GM18951 (cell line): ENCODE measurements at regions not wholly inside any gene's neighbourhood (a gene's known extent, or its start where the extent isn't known, plus 50 kb on each side); places are given as distances from the start of the nearest gene placed in this dataset.
"Not testable (repeated sequence)": the region's sequence is repeated elsewhere in the genome, so short reads cannot be mapped to it uniquely, and the experiment has no call there.

Experiments used
- POLR2A ChIP-seq: IDR thresholded peaks from 4 replicates; pipeline ENCODE4 v1.6.1; 2011; ENCODE audit warnings: mild to moderate bottlenecking; ENCODE audit not compliant: insufficient read length, insufficient read depth; ENCODE audit errors: extremely low read depth
- in situ Hi-C: fragments of 300-500 bp; cut with MboI; formaldehyde crosslinking; loops from one replicate; pipeline ENCODE4 v1.12.0; 2022; ENCODE audit warnings: low sequenced_read_pairs, mixed read lengths, inconsistent platforms; ENCODE audit not compliant: unreplicated experiment

DNA sequence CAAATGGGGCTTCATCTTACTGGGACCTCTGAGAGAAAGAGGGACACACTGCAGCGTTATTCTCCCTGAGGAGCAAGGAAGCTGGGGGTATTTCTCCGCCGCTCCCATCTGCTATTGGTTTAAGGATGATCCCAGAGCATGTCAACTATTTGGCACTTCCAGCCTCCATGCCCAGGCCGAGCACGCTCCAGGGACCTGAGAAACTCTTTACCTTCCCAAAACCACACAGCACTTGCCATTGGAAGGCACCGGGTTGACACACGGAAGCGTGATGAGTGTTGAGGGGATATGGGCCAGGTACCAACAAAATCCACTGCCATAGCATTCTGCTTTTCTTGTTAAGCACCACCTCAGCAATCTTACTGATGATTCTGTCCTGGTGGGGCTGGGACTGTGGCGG lies 92.4 kb upstream of the SLC24A3 start:
- TF ChIP-seq POLR2A = no peak
- in situ Hi-C loops = no loop called here

DNA sequence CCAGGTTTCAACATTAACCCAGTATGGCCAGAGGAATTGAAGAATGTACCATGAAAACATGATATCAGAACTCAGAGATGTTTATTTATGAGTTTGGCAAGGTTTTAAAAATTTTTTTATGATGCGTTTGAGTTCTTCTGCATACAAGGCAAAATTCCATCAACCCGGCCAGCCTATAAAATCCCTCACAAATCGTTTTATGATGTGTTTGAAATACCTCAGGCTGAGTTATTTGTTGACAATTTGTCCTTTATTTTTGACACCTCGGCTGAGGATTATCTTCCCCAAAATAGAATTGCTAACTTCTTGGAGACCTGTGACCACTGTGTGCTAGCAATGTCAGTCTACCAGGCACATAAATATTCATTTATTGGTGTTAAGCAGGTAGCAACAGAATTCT lies 91.9 kb upstream of the SLC24A3 start:
- TF ChIP-seq POLR2A = no peak

DNA sequence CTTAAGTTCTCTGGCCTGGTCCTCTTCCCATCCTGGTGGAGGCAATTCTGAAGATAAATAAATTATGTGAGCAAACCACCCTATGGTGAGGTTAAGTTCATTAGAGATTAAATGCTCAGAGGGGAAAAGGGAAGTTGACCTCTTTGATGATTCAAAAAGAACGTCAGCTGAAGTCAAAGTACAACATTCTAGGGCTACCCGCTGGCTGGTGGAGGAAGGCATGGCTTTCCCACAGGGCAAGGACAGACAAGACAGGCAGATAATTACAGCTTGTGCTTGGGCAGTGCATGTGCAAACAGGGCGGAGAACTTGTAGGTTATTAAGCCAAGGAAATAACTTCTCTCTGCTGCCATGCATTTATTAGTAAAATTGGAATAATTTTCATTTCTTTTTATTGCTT lies 91.0 kb upstream of the SLC24A3 start:
- in situ Hi-C loops = no loop called here
- no peak for TF ChIP-seq POLR2A

More for the DNA sequence above, 91.9 kb upstream of the SLC24A3 start:
- in situ Hi-C loops = no loop called here

DNA sequence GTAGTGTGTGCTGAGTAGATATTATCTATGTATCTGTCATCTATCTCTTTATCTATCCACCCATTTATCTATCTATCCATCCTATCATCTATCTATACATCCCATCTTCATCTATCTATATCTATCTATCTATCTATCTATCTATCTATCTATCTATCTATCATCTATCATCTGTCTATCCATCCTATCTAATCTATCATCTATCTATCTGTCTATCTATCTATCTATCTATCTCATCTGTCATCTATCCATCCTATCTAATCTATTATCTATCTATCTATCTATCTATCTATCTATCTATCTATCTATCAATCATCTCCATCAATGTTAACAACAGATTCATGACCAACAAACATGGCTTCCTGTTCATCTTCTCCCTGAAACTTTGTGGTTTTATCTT lies 90.5 kb upstream of the SLC24A3 start:
- in situ Hi-C loops = no loop called here
- TF ChIP-seq POLR2A = no peak

DNA sequence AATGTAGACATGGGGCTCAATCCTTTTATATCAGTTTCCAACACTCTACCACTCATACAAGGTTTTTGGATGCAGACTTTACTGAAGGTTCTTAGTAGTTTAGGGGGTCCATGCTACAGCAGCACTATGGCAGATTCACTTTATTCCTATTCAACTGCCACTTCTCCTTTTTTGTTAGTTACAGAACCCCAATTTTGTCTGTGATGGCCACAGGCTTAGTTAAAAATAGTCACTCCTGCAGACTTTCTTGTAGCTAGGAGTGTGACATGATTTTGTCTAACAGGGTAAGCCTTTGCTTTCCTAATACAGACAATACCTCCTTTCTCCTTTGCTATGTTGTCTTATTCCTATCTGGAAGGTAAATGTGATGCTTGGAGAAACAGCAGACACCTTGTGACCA lies 90.0 kb upstream of the SLC24A3 start:
- in situ Hi-C loops = no loop called here
- TF ChIP-seq POLR2A = no peak

DNA sequence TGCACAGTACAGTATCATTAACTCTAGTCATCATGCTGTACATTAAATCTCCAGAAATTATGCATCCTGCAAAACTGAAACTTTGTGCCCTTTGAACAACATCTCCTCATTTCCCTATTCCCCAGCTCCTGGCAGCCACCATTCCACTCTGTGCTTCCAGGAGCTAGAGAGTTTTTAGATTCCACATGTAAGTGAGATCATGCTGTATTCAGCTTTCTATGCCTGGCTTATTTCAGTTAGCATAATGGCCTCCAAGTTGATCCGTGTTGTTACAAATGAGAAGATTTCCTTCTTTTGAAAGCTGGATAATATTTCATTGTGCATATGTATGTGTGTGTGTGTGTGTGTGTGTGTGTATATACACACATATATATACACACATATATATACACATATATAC lies 86.9 kb upstream of the SLC24A3 start:
- in situ Hi-C loops = no loop called here
- TF ChIP-seq POLR2A = no peak

DNA sequence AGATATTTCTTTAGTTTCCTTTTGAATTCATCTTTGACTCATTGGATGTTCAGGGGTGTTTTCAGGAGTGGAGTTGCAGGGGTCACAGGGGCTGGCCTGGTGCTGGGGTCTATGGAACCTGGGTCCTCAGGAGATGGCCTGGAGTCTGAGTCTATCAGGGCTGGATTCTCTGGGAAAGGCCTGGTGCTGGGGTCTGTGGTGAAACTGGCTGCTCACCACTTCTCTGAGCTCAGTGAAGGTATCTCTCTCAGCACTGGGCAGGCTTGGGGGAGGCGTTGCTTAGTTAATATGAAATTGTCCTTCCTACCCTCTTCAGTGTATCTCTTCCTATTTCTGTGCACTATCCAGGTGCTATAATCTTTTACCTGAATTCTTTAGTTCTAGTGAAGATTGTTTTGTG lies 83.1 kb upstream of the SLC24A3 start:
- no peak for TF ChIP-seq POLR2A
- in situ Hi-C loops = no loop called here

DNA sequence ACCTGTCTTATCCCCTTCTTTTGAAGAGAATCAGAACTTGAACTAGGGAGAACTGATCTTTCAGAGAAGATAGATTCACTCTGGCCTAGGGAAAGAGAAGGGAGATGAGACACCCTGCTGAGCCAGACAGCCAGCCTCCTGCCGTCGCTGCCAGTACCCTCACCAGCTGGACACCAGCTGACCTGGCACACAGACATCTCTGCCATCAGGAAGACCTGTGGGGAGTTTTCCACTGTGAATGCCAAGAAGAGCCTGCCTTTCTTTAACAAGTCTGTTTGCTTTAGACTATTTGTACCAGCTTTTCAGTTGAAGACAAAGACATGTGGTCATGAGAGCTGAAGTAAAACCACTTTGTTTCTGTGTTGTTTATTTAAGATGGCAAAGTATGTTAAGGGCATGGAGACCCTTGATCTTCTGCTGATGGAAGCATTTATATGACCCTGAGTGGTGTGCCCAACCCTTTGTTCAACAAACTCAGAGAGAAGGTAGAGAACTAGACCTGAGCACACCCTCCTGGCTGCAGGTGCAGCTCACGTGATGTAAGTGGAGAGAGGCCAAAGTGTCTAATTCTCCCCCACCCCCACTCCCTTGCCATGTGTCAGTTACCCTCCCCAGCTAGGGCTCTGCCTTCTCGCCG lies 82.3 kb upstream of the SLC24A3 start:
- in situ Hi-C loops = no loop called here
- no peak for TF ChIP-seq POLR2A

DNA sequence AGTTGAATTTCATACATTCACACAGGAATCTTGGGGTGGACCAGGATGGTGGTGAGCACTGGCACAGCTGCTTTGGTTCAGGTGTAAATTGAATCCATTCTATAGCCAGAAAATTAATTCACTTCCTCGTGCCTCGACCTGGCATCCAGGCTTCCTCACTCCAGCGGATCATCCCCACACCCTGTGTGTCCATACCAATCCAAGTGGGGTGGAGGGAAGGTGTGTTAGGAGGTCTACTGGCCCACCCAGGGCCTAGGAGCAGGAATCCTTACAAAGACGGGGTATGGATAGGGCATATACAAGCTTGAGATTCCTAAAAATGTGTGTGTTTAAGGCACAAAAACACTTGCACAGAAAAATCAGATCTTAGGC lies 81.8 kb upstream of the SLC24A3 start:
- in situ Hi-C loops = no loop called here
- no peak for TF ChIP-seq POLR2A

DNA sequence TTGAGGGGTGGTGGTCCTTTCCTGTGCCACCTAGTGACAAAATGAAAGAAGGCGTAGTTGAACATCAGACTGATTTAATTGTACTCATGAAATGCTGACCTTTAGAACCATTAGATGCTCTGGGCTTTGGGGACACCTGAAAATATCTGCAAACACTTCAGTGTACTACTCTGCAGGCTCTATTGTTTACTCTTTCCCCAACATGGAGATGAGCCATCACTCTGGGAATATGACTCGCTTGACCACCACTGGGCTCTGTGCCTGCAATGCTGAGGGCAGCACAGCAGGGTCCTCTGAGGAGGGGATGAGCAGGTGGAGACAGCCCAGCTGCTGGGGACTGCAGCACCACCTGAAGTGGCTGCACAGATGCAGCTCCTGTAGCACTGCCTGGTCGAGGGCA lies 74.8 kb upstream of the SLC24A3 start:
- in situ Hi-C loops = no loop called here

DNA sequence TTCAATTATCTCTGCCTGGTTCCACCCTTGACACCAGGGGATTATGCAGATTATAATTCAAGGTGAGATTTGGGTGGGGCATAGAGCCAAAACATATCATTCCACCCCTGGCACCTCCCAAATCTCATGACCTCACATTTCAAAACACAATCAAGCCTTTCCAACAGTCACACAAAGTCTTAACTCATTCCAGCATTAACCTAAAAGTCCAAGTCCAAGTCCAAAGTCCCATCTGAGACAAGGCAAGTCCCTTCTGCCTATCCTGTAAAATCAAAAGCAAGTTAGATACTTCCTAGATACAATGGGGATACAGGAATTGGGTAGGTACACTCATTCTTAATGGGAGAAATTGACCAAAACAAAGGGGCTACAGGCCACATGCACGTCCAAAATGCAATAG lies 73.7 kb upstream of the SLC24A3 start:
- no peak for TF ChIP-seq POLR2A
- in situ Hi-C loops = no loop called here

More for the DNA sequence above, 74.8 kb upstream of the SLC24A3 start:
- no peak for TF ChIP-seq POLR2A

DNA sequence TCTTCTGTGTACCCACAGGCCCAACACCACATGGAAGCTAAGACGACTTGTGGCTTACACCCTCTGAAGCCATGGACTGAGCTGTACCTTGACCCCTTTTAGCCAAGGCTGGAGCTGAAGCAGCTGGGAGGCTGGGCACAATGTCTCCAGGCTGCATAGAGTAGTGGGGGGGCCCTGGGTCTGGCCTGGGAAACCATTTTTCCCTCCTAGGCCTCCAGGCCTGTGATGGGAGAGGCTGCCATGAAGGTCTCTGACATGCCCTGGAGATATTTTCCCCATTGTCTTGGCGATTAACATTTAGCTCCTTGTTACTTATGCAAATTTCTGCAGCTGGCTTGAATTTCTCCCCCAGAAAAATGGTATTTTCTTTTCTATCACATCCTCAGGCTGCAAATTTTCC lies 72.9 kb upstream of the SLC24A3 start:
- in situ Hi-C loops = not testable (repeated sequence)

DNA sequence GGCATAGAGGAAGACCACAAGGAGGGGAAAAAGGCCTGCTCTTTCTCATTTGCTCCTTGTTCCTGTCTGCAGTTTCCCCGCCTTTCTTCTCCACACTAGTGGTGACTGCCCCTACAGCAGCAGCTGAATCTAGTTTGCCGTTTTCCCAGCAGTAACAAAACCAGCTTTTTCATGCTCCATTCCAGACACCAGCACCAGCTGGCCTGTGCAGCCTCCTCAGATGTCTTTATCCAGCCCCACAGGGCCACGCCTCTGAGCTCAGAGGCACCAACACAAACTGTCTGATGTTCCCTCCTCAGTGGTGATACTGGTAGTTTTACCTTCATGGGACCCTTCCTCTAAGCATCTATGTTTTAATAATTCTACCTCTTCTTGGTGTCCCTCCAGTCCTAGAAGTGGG lies 70.4 kb upstream of the SLC24A3 start:
- no peak for TF ChIP-seq POLR2A
- in situ Hi-C loops = no loop called here

DNA sequence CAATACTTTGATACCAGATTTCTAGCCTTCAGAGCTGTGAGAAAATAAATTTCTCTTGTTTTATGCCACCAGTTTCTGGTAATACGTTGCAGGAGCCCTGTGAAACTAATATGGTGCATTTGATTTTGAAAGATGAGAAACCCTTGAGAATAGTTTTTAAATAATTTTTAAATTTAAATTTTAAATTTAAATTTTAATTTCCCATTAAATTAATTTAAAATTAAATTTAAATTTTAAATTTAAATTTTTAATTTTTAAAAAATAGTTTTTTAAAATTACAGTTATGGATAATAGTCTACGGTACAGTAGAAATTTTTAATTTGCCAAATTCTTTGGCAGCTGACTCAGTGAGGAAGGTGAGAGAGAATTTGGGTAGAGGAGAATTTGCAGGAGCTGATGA lies 68.6 kb upstream of the SLC24A3 start:
- no peak for TF ChIP-seq POLR2A
- in situ Hi-C loops = no loop called here

DNA sequence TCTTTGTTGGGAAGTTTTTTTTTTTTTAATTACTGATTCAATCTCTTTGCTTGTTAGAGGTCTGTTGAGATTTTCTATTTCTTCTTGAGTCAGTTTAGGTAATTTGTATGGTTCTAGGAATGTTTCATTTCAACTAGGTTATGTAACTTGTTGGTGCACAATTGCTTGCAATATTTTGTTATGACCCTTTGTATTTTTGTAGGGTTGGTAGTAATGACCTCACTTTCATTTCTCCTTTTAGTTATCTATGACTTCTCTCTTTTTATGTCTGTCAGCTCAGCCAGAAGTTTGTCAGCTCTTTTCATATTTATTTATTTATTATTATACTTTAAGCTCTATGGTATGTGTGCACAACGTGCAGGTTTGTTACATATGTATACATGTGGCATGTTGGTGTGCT lies 51.1 kb upstream of the SLC24A3 start:
- no peak for TF ChIP-seq POLR2A

More for the DNA sequence above, 51.1 kb upstream of the SLC24A3 start:
- in situ Hi-C loops = no loop called here
